HG02870 (cell line): ENCODE measurements at regions not wholly inside any gene's neighbourhood (a gene's known extent, or its start where the extent isn't known, plus 50 kb on each side); places are given as distances from the start of the nearest gene placed in this dataset.

ENCODE experiments used
- ATAC-seq: cut with Tn5 transposase; IDR thresholded peaks from one replicate; pipeline ENCODE4 v1.9.1; 2021; ENCODE audit warnings: mild to moderate bottlenecking, moderate library complexity; ENCODE audit not compliant: unreplicated experiment

- no peak for ATAC-seq
These were observed 101.5 kb upstream of the BOD1 start for GRCh38 chr5:173717959-173718358.

- ATAC-seq: no peak
These were observed 102.0 kb upstream of the BOD1 start for GRCh38 chr5:173718469-173718868.

- ATAC-seq: no peak
These were observed 103.3 kb upstream of the BOD1 start for GRCh38 chr5:173719731-173720082.

- ATAC-seq: no peak
These were observed 104.0 kb upstream of the BOD1 start for GRCh38 chr5:173720286-173720952.

- ATAC-seq: no peak
These were observed 104.6 kb upstream of the BOD1 start for GRCh38 chr5:173720953-173721600.

GRCh38 chr5:173721601-173722232 lies 105.3 kb upstream of the BOD1 start:
- ATAC-seq: no peak

GRCh38 chr5:173726846-173727557 lies 110.6 kb upstream of the BOD1 start:
- no peak for ATAC-seq

- ATAC-seq: no peak
These were observed 111.7 kb upstream of the BOD1 start for GRCh38 chr5:173727839-173728778.

- no peak for ATAC-seq
These were observed 112.8 kb upstream of the BOD1 start for GRCh38 chr5:173729079-173729765.

GRCh38 chr5:173730632-173731298 lies 114.3 kb upstream of the BOD1 start:
- ATAC-seq: no peak

GRCh38 chr5:173733021-173733420 lies 116.6 kb upstream of the BOD1 start:
- no peak for ATAC-seq

- no peak for ATAC-seq
These were observed 117.0 kb upstream of the BOD1 start for GRCh38 chr5:173733425-173733824.

GRCh38 chr5:173733831-173734501 lies 117.5 kb upstream of the BOD1 start:
- peak; percentile 75 for ATAC-seq

- ATAC-seq: no peak
These were observed 118.3 kb upstream of the BOD1 start for GRCh38 chr5:173734716-173735115.

GRCh38 chr5:173735184-173735583 lies 118.7 kb upstream of the BOD1 start:
- ATAC-seq: no peak

- no peak for ATAC-seq
These were observed 119.2 kb upstream of the BOD1 start for GRCh38 chr5:173735691-173736090.

- ATAC-seq: no peak
These were observed 119.9 kb upstream of the BOD1 start for GRCh38 chr5:173736374-173736773.

GRCh38 chr5:173736923-173737412 lies 120.5 kb upstream of the BOD1 start:
- peak; percentile 64 for ATAC-seq

- ATAC-seq: no peak
These were observed 123.3 kb upstream of the BOD1 start for GRCh38 chr5:173739741-173740140.
